T-helper 2 cell treated with Interferon-gamma antibody and Interleukin-4, amounts not matched to agents 100 ng/mL and 5 ng/mL, for 36 hours (primary cell): ENCODE measurements at regions not wholly inside any gene's neighbourhood (a gene's known extent, or its start where the extent isn't known, plus 50 kb on each side); places are given as distances from the start of the nearest gene placed in this dataset.

Experiments
- intact Hi-C: fragments of 100-400 bp; cut with micrococcal nuclease; formaldehyde crosslinking; loops from one replicate; pipeline ENCODE4 v1.15.1; 2023

- intact Hi-C loops = no loop called here
Observed at GRCh38 chr5:74426506-74426905, 214.0 kb downstream of the ENC1 start.

- intact Hi-C loops = no loop called here
Observed at GRCh38 chr5:74424162-74424868, 216.2 kb downstream of the ENC1 start.

GRCh38 chr5:74423383-74423782 is 217.1 kb downstream of the ENC1 start:
- intact Hi-C loops = no loop called here

- intact Hi-C loops = no loop called here
Observed at GRCh38 chr5:74422671-74423070, 217.9 kb downstream of the ENC1 start.

- intact Hi-C loops = no loop called here
Observed at GRCh38 chr5:74422030-74422429, 218.5 kb downstream of the ENC1 start.

GRCh38 chr5:74421377-74421776 is 219.2 kb downstream of the ENC1 start:
- intact Hi-C loops = no loop called here

GRCh38 chr5:74420947-74421346 is 219.6 kb downstream of the ENC1 start:
- intact Hi-C loops = no loop called here

- intact Hi-C loops = no loop called here
Observed at GRCh38 chr5:74420220-74420619, 220.3 kb downstream of the ENC1 start.

- intact Hi-C loops = no loop called here
Observed at GRCh38 chr5:74419468-74419867, 221.1 kb downstream of the ENC1 start.

- intact Hi-C loops = no loop called here
Observed at GRCh38 chr5:74418709-74419108, 221.8 kb downstream of the ENC1 start.

GRCh38 chr5:74418261-74418660 is 222.3 kb downstream of the ENC1 start:
- intact Hi-C loops = no loop called here

GRCh38 chr5:74415695-74416102 is 224.8 kb downstream of the ENC1 start:
- intact Hi-C loops = no loop called here

GRCh38 chr5:74414228-74414627 is 226.3 kb downstream of the ENC1 start:
- intact Hi-C loops = no loop called here

- intact Hi-C loops = no loop called here
Observed at GRCh38 chr5:74413403-74414048, 227.0 kb downstream of the ENC1 start.

- intact Hi-C loops = no loop called here
Observed at GRCh38 chr5:74412066-74412465, 228.5 kb downstream of the ENC1 start.

- intact Hi-C loops = no loop called here
Observed at GRCh38 chr5:74409712-74410111, 230.8 kb downstream of the ENC1 start.

GRCh38 chr5:74409166-74409706 is 231.3 kb downstream of the ENC1 start:
- intact Hi-C loops = no loop called here

GRCh38 chr5:74408150-74409043 is 232.1 kb downstream of the ENC1 start:
- intact Hi-C loops = no loop called here

- intact Hi-C loops = no loop called here
Observed at GRCh38 chr5:74407701-74408100, 232.8 kb downstream of the ENC1 start.

- intact Hi-C loops = no loop called here
Observed at GRCh38 chr5:74406844-74407243, 233.7 kb downstream of the ENC1 start.

GRCh38 chr5:74405593-74405992 is 234.9 kb downstream of the ENC1 start:
- intact Hi-C loops = no loop called here
